Kidney epithelial cell (primary cell): ENCODE measurements at regions not wholly inside any gene's neighbourhood (a gene's known extent, or its start where the extent isn't known, plus 50 kb on each side); places are given as distances from the start of the nearest gene placed in this dataset.

Source experiments
- DNase-seq: peaks from one replicate; pipeline ENCODE4 v3.0.0-alpha.2; 2010; ENCODE audit warnings: low read depth
- H3K27me3 ChIP-seq: 2 replicates; pipeline ENCODE4 v1.6.0; 2011; ENCODE audit warnings: low read length; ENCODE audit not compliant: control insufficient read depth, insufficient read depth
- H3K36me3 ChIP-seq: 2 replicates; pipeline ENCODE4 v1.5.1; 2011; ENCODE audit warnings: low read length; ENCODE audit not compliant: control insufficient read depth, insufficient read depth
- H3K4me3 ChIP-seq: 2 replicates; pipeline ENCODE4 v1.5.1; 2011; ENCODE audit warnings: low read depth, mild to moderate bottlenecking, control low read depth, low read length
- CTCF ChIP-seq: IDR thresholded peaks from 2 replicates; pipeline ENCODE4 v1.5.1; 2011; ENCODE audit warnings: mild to moderate bottlenecking, moderate library complexity, low read length, control low read depth, inconsistent platforms; ENCODE audit not compliant: insufficient read depth, poor library complexity, severe bottlenecking

DNA sequence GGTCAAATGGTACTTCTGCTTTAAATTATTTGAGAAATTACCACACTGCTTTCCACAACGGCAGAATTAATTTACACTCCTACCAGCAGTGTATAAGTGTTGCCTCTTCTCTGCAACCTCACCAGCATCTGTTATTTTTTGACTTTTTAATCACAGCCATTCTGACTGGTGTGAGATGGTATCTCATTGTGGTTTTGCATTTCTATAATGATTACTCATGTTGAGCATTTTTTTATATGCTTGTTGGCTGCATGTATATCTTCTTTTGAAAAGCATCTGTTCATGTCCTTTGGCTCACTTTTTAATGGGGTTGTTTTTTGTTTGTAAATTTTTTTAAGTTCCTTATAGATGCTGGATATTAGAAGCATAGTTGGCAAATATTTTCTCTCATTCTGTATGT is 446.7 kb downstream of the PMP22 start:
- no peak overlapping the region for H3K4me3 ChIP-seq
- no peaks in the 10 kb centered on the region for H3K36me3 ChIP-seq
- TF ChIP-seq CTCF = no peak
- no peaks in the 10 kb centered on the region for H3K27me3 ChIP-seq
- no peak for DNase-seq

- no peak for TF ChIP-seq CTCF
- no peaks in the 10 kb centered on the region for H3K27me3 ChIP-seq
- no peak for DNase-seq
- H3K4me3 ChIP-seq = no peak overlapping the region
- H3K36me3 ChIP-seq = no peaks in the 10 kb centered on the region
Observed at GRCh38 chr17:14815079-14815478, 450.0 kb downstream of the PMP22 start.

- peak; percentile 11 for TF ChIP-seq CTCF
- H3K36me3 ChIP-seq = no peaks in the 10 kb centered on the region
- H3K27me3 ChIP-seq = no peaks in the 10 kb centered on the region
- H3K4me3 ChIP-seq = no peak overlapping the region
- DNase-seq = no peak
Observed at GRCh38 chr17:14813649-14814370, 451.3 kb downstream of the PMP22 start.

GRCh38 chr17:14808425-14808824 is 456.7 kb downstream of the PMP22 start:
- H3K36me3 ChIP-seq = no peaks in the 10 kb centered on the region
- no peak for TF ChIP-seq CTCF
- H3K27me3 ChIP-seq = no peaks in the 10 kb centered on the region
- no peak overlapping the region for H3K4me3 ChIP-seq
- DNase-seq = no peak

DNA sequence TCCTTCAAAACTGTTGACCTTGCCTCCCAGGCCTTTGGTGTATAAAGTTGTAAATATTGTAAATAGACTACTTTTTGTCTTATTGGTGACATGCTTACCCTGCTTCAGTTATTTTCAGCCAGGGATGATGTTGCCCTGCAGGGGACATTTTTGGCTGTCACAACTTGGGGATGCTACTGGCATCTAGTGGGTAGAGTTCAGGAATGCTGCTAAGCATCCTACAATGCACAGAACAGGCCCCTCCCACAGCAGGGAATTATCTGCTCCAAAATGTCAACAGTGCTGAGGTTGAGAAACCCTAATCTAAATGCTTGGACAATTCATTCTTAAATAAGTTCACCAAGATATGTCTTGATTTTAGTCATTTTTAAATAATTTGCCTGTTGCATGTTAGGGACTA is 459.8 kb downstream of the PMP22 start:
- no peak for TF ChIP-seq CTCF
- no peaks in the 10 kb centered on the region for H3K36me3 ChIP-seq
- H3K4me3 ChIP-seq = no peak overlapping the region
- no peaks in the 10 kb centered on the region for H3K27me3 ChIP-seq
- no peak for DNase-seq

- Histone ChIP-seq H3K4me3 (no peak overlapping the region), H3K36me3 (no peaks in the 10 kb centered on the region), H3K27me3 (no peaks in the 10 kb centered on the region)
- TF ChIP-seq CTCF = no peak
- DNase-seq = no peak
Observed at GRCh38 chr17:14803826-14804225, 461.3 kb downstream of the PMP22 start.
